ENCODE measurements at regions not wholly inside any gene's neighbourhood (a gene's known extent, or its start where the extent isn't known, plus 50 kb on each side); places are given as distances from the start of the nearest gene placed in this dataset.

DNA sequence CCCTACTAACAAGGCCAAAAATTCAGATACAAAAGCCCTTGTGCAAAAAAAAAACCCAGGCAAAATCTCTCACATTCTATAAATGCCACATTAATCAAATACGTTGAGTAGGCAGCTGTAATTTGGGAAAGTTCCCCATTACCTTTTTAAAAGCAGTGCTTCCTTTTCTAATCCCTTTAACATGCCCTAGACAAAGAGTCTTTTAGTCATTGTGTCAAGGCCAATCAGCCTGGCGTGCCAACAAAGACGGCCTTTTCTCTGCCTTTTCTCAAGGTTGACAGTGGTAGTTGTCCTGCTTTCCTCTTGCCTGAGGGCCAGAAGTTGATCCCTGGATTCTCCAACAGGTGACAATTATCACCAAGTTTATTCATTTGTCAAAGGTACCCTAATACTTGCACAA is 62.5 kb upstream of the METAP2 start:
- TF ChIP-seq, protein P1, sequence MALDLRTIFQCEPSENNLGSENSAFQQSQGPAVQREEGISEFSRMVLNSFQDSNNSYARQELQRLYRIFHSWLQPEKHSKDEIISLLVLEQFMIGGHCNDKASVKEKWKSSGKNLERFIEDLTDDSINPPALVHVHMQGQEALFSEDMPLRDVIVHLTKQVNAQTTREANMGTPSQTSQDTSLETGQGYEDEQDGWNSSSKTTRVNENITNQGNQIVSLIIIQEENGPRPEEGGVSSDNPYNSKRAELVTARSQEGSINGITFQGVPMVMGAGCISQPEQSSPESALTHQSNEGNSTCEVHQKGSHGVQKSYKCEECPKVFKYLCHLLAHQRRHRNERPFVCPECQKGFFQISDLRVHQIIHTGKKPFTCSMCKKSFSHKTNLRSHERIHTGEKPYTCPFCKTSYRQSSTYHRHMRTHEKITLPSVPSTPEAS (tag by site-specific recombination; IDR thresholded peaks at IDR 0.05): no peak
- TF ChIP-seq ZNF585B (tag by site-specific recombination; IDR thresholded peaks at IDR 0.05) (no peak), ZBTB26 (tag by site-specific recombination; optimal IDR thresholded peaks at IDR 0.05) (no peak), ZNF174 (tag by site-specific recombination; IDR thresholded peaks at IDR 0.05) (no peak), FEZF1 (tag by site-specific recombination; IDR thresholded peaks at IDR 0.05) (no peak), ZNF121 (tag by site-specific recombination; IDR thresholded peaks at IDR 0.05) (no peak), ZFP3 (tag by site-specific recombination; IDR thresholded peaks at IDR 0.05; ENCODE audit: low read depth) (no peak), ZNF274 (IDR thresholded peaks at IDR 0.05; ENCODE audit: low read length) (no peak), ZNF274 (tag by site-specific recombination; IDR thresholded peaks at IDR 0.05; ENCODE audit: borderline replicate concordance) (no peak), ZNF138 (tag by site-specific recombination; IDR thresholded peaks at IDR 0.05; ENCODE audit: borderline replicate concordance) (no peak)
- TF ChIP-seq, protein P2, sequence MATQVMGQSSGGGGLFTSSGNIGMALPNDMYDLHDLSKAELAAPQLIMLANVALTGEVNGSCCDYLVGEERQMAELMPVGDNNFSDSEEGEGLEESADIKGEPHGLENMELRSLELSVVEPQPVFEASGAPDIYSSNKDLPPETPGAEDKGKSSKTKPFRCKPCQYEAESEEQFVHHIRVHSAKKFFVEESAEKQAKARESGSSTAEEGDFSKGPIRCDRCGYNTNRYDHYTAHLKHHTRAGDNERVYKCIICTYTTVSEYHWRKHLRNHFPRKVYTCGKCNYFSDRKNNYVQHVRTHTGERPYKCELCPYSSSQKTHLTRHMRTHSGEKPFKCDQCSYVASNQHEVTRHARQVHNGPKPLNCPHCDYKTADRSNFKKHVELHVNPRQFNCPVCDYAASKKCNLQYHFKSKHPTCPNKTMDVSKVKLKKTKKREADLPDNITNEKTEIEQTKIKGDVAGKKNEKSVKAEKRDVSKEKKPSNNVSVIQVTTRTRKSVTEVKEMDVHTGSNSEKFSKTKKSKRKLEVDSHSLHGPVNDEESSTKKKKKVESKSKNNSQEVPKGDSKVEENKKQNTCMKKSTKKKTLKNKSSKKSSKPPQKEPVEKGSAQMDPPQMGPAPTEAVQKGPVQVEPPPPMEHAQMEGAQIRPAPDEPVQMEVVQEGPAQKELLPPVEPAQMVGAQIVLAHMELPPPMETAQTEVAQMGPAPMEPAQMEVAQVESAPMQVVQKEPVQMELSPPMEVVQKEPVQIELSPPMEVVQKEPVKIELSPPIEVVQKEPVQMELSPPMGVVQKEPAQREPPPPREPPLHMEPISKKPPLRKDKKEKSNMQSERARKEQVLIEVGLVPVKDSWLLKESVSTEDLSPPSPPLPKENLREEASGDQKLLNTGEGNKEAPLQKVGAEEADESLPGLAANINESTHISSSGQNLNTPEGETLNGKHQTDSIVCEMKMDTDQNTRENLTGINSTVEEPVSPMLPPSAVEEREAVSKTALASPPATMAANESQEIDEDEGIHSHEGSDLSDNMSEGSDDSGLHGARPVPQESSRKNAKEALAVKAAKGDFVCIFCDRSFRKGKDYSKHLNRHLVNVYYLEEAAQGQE (tag by site-specific recombination; IDR thresholded peaks at IDR 0.05): no peak
- TF ChIP-seq, protein P3, sequence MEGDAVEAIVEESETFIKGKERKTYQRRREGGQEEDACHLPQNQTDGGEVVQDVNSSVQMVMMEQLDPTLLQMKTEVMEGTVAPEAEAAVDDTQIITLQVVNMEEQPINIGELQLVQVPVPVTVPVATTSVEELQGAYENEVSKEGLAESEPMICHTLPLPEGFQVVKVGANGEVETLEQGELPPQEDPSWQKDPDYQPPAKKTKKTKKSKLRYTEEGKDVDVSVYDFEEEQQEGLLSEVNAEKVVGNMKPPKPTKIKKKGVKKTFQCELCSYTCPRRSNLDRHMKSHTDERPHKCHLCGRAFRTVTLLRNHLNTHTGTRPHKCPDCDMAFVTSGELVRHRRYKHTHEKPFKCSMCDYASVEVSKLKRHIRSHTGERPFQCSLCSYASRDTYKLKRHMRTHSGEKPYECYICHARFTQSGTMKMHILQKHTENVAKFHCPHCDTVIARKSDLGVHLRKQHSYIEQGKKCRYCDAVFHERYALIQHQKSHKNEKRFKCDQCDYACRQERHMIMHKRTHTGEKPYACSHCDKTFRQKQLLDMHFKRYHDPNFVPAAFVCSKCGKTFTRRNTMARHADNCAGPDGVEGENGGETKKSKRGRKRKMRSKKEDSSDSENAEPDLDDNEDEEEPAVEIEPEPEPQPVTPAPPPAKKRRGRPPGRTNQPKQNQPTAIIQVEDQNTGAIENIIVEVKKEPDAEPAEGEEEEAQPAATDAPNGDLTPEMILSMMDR (tag by site-specific recombination; IDR thresholded peaks at IDR 0.05): no peak

Data from HEK293 (cell line).